ENCODE measurements at regions not wholly inside any gene's neighbourhood (a gene's known extent, or its start where the extent isn't known, plus 50 kb on each side); places are given as distances from the start of the nearest gene placed in this dataset.

DNA sequence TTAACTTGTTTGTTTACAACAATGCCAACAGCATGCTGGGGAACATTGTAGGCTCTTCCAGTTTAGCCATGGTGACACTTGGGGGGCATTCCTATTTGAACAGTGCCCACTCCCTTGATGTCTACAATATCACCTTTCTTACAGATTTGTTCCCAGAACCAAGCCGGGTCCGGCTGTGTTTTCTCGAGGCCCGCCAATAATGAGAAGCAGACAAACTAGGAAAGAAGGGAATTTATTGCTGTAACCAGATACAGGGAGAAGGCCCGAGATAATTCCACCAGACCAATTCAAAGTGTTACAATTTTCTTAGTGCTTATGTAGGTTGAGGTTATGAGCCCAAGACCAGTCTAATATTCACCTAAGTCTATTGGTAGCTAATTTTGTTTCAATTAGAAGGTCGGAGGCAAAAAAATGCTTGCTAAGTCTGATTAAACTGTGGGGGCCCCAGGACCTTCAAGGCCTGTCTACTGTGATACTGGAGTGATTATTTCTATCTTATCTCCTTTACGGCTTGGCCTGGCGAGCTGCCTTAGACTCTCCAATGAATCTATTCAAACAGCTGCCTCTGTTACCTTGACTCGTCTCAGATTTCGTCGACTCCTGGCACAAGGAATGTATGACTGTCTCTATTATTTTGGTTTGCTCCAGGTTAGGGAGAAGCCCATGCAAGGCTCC, 59.1 kb upstream of the PSME4 start (continued):
- TF ChIP-seq CHD7 (IDR thresholded peaks at IDR 0.05; ENCODE audit: insufficient replicate concordance, low read length) (no peak), GABPA (IDR thresholded peaks at IDR 0.05; ENCODE audit: borderline replicate concordance, insufficient read depth, low read length) (no peak), POLR2AphosphoS5 (IDR thresholded peaks at IDR 0.05; ENCODE audit: low read depth, low read length) (no peak), CHD2 (IDR thresholded peaks at IDR 0.05; ENCODE audit: low read length) (no peak)

All from H1 (cell line).